HPDE6-E6E7 (cell line): ENCODE measurements at regions not wholly inside any gene's neighbourhood (a gene's known extent, or its start where the extent isn't known, plus 50 kb on each side); places are given as distances from the start of the nearest gene placed in this dataset.

Experiments
- DNase-seq: peaks from one replicate; pipeline ENCODE4 v3.0.0; 2011; ENCODE audit warnings: missing footprints; ENCODE audit errors: extremely low spot score

DNA sequence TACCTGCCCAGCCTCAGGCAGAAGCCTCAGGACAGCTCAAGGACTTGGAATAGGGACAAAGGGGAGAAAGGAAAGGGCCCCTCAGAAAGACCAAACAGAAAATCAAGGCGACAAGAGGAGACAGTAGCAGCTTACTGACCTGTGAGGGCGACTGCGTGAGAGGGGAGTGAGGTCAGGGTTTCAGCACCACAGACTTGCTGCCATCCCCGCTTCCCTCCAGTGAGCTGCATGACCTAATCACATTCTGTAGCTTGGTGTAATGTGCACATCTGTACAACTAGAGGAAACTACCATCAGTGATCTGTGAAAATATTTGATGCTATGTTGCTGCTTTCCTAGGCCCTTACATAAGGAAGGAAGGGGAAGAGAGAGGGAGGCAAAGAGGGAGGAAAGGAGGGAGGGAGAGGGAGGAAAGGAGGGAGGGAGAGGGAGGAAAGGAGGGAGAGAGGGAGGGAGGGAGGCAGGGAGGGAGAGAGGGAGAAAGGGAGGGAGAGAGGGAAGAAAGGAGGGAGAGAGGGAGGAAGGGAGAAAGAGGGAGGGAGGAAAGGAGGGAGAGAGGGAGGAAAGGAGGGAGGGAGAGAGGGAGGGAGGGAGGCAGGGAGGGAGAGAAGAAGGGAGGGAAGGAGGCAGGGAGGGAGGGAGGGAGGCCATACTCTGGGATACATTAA lies 404.9 kb upstream of the CDH5 start:
- DNase-seq, result no peak

DNA sequence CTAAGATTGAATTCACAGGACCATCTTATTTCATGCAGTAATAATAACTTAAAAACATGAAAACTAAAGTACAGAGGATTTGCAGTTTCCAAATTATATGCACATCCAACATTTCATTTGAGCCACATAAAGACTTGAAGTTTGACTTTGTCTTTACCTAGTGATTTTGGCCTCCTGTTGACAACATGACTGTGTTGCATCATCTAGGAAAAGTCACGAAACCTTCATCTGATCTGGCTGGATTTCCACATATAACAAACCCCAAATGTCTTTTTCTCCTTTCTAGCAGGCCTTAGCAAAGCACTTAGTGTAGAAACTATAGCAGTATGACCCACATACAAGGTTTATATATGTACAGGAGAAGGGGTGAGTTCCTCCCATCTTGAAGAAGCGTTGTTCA lies 406.5 kb upstream of the CDH5 start:
- no peak for DNase-seq

DNA sequence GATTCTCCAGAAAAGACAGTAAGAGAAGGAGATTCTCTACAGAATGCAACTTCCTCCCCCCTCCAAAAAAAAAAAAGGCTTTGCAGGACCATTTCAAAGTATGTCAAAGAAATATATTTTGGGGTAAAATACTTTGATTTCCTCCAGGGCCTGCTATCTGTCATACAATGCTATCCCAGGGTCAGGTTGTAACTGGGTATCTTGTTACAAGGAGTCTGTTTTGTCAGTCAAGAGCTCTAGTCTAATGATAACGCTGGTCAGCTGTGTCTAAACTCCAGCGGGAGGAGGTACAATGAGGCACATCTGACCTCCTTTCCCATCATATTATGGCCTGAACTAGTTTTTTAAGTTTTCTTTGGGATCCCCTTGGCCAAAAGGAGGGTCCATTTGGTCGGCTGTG lies 408.4 kb upstream of the CDH5 start:
- no peak for DNase-seq

DNA sequence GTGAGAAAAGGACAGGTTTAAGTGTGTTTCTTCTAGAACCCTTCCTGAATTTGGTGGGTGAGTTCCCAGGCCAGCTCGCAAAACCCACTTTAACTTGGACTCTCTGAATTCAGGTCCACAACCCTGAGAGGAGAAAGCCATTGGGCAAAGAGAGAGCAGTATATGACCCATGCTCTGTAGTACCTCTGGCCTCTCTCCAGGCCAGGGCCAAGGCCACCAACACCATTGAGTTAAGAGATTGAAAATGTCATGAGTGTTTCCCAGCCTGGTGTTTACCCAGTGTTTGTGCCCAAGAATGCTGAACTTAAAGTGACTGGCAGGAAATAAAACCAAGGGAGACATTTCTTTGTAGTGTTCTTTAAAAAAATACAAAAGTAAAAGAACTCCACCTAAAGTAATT lies 410.4 kb upstream of the CDH5 start:
- no peak for DNase-seq

DNA sequence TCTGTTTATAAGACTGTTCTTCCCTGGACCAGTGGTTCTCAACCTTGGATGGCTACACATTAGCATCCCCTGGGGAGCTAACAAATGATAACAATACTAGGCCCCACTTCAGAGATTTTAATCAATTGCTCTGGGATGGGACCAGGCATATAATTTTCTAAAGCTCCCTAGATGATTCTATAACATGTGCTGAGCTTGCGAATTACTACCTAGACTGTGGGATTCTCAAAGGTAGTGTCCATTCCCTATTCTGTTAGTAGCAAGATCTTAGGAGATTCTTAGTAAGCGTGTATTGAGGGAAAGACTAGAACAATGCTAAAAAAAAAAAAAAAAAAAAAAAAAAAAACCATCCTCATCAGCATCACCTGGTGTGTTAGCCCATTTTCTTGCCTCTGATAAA lies 412.0 kb upstream of the CDH5 start:
- DNase-seq, result no peak

DNA sequence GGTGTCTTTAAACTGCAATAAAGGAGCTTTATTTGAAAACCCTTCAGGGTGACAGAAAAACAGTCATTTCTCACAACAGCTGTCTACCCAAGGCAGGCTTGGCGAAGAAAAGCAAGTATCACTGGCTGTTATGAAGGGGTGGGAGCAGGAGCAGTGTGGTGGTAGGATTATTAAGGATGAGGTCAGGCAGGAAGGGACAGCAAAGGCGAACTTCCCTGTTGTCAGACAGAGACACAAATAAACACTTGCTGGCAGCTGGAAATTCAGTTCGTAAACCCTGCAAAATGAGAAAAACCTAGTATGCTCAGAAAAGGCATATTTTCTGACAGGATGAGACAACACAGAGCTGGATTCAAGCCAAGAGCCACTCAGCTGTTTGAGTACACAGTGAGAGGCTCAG lies 416.3 kb upstream of the CDH5 start:
- DNase-seq, result no peak

DNA sequence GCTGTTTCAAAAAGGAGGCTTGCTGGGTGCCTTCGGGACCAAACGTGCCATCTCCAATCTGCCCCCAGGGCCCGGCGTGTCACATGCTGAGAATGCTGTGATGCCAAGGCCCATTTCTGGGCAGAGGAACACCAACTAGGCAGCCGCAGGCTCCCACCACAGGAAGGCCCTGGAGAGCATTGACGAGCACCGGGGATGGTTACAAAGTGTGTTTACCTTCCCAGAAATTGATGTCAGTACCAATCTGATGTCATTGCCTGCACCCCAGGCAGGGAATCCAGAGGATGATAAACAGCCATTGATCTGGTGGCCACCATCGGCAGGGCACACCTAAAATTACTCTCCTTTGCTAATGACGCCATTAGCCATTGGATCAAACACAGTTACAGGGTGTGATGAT lies 418.1 kb upstream of the CDH5 start:
- DNase-seq, result no peak

DNA sequence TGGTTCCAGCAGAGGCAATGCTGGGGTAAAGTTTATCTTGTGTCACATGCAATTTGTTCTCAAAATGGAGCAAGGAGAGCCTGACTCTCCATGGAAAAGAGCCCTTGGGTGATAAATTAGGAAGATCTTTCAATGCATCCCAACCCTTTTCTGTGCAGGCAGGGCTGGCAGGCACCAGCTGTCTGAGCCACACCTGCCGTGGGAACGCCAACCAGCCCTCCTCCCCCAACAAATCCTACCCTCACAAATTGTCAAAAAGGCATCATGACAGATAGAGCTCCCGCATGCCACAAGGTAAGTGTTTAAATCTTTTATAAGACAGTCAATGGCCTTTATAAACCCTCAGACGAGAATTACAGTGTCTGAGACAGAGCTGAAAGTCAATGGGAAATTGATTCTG lies 418.5 kb upstream of the CDH5 start:
- no peak for DNase-seq

DNA sequence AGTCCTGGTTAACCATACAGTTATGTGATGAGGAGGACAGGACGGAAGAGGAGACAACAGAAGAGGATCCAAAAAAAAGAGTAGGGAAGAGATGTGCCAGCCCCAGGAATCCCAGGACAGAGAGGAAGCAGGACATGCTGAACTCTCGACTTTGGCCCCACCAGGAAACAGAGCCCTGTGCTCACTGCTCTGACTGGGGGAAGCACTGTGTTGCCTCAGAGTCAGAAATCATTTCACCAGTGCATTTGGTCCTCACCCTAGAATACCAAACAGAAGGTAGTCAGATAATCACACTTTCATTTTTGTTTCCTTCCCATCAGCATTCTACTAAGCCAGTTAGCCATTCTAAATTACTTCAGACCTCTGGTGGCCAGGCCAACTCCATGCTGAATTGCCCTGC lies 421.0 kb upstream of the CDH5 start:
- no peak for DNase-seq

DNA sequence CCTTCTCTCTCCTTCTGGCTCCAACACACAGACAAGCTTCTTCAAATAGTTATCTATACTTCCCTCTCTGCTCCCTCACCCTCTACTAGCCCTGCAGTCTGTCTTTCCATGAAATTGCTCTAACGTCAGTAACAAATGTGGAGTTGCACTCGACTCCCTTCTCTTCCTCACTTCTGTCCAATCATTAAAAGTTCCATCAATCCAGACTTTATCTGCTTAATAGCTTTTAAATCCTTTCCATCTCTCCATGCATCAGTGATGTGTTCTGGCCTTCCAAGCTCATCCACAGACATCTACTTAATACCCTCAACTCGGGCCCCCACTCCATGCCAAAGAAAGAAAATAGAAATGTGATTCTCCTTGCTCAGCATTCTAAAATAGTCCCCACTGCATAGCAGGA lies 422.1 kb upstream of the CDH5 start:
- DNase-seq, result no peak

DNA sequence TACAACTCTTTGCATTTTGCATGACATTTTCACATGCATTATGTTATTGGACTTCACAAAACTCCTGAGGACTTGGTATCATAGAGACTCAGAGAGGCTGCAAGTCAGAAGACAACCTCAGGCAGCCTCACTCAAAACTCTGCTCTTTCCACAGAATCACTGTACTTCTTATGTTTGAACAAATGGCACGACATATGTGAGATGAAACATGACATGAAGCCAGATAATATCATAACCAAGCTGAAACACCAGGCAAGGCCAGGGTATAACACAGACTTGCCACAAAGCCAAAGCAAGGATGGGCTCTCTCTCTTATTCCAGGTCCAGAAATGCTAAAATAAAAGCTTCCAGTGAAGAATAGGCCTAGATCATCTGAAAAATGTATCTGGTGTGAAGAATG lies 425.8 kb upstream of the CDH5 start:
- DNase-seq, result no peak

DNA sequence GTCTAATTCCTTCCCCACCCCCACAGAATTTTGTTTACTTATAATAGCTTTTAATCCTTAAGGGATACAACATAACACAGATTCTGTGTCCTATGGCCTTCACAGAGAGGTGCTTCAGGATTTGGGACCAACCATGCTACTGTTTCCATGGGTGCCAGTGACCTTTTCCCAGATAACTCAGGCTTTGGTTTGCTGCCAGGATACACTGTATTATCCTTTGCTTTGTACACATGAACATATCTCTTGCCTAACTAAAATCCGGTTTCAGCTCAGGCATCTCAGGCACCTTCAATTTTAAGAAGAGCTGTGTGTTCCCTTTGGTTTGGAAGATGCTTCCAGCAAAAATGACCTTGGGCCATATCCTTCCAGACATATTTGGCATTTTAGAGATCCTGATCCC lies 428.4 kb upstream of the CDH5 start:
- no peak for DNase-seq

DNA sequence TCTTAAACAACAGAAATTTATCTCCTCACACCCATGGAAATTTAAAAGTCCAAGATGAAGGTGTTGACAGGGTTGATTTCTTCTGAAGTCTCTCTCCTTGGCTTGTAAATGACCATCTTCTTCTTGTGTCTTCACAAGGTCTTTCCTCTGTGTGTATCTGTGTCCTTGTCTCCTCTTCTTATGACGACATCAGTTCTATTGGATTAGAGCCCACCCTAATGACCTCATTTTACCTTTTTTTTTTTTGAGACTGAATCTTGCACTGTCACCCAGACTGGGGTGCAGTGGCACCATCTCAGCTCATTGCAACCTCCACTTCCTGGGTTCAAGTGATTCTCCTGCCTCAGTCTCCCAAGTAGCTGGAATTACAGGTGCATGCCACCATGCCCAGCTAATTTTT lies 429.0 kb upstream of the CDH5 start:
- no peak for DNase-seq

DNA sequence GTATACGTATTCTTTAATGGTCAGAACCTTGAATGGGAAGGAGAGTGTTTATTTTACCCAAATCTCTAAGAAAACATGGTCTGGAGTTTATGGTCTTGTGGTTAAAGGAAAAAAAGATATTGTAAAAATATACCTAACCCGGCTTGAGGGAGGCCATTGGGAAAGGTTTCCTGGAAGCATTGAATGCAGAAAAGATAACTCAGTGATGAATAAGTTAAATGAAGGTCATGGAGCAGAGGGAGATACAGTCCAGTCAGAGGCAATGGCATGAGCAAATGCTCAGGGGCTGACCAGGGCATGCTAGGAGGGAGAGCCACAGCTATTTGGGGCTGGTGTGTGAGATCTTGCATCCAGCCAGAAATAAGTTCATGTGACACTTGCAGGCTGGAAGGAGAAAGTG lies 430.4 kb upstream of the CDH5 start:
- no peak for DNase-seq

DNA sequence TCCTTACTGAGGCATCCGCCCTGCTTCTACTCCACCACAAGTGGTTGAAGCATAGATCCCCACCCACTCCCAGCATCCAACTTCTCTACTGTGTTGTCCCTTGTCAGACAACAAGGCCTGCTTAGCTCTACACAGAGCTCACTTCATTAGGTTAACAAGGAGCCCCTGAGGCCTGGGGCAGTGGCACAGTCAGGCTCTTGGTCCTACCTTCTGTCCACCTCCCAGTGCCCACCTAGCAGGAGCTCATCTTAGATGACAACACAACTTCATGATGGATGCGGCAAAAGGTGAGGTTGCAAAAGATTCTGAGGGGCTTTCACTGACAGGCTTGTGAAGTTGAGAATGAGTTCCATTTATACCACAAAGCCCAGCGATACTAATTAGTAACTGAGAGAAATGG lies 432.0 kb upstream of the CDH5 start:
- no peak for DNase-seq

DNA sequence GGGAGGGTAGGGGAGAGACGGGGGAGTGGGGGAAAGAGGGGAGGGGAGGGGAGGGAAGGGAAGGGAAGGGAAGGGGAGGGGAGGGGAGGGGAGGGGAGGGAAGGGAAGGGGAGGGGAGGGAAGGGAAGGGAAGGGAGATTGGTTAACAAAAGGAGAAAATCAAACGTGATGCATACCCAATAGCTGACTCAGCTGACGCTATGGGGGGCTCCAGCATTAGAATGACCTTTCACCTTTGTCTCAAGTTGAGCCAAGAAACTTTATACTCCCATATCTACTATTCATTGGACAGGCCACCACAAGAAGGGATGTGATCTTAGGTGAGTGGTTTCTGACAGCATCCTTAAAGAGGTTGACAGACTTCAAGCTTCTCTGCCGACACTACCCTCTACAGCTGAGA lies 432.8 kb upstream of the CDH5 start:
- no peak for DNase-seq

DNA sequence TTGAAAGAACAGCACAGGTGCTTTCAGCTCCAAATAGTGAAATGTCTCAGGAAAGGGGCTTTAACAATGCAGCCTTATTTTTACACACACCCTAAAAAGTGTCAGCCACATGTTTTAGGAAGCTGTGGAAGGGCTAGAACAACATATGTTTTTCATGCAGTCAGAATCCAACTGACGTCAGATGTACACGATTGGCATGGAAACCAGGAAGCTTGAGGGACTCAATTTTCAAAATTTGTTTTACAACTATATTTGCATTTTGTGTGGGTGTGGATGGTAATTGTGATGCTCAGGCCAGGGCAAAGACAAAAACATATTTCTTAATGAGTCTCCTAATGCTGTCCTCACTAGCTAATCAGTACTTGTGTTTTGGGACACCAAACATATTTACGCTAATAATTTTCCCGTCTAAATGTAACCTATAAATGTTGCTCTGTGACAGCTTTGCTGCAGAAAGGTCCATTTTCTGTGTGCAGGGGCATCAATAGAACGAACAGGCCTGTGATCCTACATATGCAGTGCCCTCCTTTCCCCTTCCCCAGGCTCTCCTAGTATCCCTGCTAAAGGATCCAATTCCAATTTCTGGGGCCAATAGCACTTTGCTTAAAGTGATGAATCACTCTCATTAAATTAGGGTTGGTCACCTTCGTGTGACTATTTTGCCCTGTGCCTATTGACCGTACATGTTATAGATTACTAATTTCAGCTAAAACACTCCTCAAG lies 434.0 kb upstream of the CDH5 start:
- no peak for DNase-seq

DNA sequence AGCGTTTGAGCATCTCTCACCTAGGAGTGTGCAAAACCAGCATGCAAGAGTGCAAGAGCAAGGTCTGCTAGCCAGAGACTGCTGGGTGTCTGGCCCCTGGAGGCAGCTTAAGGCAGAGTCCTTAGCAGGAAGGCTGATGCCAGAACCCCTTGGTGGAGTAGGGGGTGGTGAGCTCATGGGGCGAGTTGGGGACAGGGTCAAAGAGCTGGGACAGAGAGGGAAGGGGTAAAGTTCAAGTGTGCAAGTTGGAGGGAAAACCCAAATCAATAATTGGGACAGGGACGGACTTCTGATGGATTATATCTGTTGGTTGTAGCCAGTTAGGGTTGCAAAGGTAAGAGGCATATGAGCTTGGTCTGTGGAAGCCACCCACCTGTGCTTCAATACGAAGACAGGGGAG lies 443.6 kb upstream of the CDH5 start:
- DNase-seq, result no peak

DNA sequence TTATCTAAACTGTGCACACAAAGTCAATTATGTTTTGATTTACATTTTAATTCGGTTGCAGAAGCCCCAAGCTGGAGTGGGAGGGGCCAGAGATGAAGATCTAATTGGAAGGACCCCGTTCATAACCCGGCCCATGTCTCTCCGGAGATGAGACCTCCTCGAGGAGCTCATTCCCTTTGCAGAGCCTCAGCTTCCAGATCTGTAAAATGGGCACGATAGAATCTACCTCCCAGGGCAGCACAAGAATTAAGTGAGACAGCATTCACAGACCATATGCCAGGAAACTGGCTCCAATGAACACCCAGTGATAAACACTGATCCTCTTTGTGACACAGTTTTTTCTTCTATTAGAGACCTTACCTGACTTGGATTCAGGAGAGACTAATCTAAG lies 446.5 kb upstream of the CDH5 start:
- no peak for DNase-seq

DNA sequence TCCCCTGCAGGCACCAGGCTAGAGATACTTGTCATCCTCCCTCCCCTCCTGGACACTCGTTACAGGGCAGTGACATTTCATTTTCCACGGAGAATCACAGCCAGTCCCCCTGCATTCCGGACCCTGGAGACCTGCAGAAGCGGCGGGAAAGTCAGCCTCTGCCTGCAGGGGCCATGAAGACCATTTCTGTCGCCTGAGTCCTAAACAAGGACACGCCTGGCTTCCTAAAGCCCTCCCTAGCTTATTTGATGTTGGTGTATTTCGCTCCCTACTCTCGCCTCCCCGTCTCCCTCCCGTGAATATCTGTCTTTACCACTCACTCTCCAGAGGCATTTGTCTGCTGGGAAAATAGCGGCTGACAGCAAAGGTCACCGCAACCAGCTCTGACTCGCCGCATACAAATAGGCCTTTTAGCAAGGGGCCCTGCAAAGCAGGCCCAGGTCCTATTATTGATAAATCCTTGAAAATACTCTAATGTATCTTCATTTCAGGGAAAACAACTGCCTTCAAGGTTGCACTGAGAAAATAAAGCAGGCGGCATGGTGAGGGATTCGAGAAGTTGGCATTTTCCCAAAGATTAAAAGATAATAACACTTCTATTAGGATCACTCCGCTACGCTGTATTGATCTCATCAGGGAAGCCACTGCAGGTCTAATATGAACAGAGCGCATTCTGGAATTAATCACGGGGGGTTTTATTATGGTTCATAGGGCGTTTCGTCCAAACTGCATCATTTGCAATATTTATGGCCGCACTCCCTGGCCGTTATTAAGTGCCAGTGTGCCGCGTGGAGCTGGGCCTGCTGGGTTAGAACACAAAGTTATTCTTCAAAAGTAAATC lies 447.1 kb upstream of the CDH5 start:
- no peak for DNase-seq

DNA sequence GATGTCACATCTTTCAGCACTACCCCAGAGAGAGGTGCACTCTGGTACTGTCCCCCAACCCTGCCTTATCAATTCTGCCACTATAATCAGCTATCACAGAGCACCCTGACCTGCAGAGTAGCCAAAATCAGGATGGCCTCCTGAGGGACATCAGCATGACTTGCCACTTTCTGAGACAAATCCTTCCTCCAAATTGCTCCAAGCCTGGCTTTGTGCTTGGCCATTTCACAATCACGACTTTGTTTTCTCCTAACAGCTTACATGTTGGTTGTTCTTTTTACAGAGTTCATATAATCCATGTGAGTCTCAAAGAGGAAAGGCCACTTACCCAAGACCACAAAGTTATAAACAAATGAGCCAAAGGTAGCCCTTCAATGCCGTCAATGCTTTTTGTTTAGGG lies 449.0 kb upstream of the CDH5 start:
- DNase-seq, result no peak

DNA sequence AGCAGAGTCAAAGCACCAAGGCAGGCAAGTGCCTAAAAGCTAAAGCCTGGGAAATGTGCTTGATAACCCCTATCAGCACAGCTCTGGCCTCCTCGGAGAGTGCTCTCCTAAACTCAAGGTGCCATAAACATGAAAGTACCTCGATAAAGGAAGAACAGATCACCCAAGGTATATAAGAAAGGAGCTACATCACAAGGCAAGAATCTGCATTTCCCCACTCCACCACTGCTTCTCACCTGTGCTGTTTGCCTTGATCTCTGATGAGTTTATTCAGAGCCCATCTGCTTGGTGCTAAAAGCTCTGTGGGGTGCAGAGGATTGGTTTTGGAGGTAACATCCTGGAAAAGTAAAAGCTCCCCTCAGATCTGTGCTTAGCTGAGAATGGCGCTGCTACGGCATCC lies 449.5 kb upstream of the CDH5 start:
- DNase-seq, result no peak

DNA sequence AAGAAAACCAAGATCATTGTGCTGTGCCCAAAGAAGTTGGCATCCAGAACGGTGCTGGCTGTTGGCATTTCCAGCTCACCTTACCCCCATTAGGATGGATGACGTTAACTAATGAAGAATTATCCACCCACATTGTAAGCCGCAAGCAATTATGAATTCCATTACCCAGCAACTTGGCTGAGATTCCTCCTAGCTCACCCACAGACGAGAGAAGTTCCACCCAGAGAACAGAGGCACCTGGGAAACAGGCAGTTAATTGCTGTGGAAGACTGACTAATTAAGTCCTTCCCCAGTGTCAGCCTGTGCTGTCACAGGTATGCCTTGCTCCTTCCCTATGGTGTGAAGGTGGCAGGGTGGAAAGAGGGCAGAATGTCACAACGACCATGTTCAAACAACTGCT lies 456.2 kb upstream of the CDH5 start:
- no peak for DNase-seq
